GM12892 (cell line): ENCODE measurements at regions not wholly inside any gene's neighbourhood (a gene's known extent, or its start where the extent isn't known, plus 50 kb on each side); places are given as distances from the start of the nearest gene placed in this dataset.

Experiments
- POLR2A ChIP-seq: IDR thresholded peaks from 2 replicates; pipeline ENCODE4 v1.6.1; 2011; ENCODE audit warnings: low read depth, low read length, control low read depth
- POLR2AphosphoS5 ChIP-seq: IDR thresholded peaks from 2 replicates; pipeline ENCODE4 v1.6.1; 2011; ENCODE audit warnings: low read depth, low read length, control low read depth
- TAF1 ChIP-seq: IDR thresholded peaks from 2 replicates; pipeline ENCODE4 v1.6.1; 2011; ENCODE audit warnings: low read depth, mild to moderate bottlenecking, control low read depth, low read length, borderline replicate concordance

DNA sequence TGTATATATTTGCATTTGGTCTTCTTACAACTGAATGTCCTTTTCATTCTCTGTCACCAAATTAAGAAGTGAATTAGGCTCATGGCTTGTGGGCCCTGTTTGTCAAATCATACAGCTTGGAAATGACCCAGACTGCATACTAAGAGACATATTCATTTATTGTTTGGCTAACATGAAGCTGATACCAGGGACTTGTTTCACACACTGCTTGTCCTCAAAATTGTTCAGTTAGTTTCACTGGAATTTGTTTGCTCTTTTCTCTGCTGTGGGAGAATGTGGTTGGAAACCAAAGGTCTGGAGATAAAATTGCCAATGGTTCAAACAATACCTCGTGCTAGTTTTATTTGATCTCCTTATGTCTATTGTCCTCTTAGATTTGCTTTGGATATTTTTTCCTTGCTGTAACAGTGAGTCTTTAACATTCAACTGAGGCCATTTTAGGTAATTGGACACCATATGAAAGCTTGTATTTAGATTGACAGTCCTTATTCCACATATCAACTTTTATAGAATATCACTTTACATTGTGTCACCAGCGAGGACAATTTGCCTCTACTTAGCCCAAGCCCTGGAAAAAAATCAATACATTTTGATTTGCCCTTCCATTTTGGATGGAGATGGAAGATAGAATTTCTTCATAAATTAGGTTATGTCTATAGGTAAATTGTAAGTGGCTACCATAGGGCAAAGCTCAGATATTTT is 144.3 kb upstream of the MTAP start:
- no peak for TF ChIP-seq TAF1
- no peak for TF ChIP-seq POLR2AphosphoS5
- no peak for TF ChIP-seq POLR2A
